RWPE2 (cell line): ENCODE measurements at regions not wholly inside any gene's neighbourhood (a gene's known extent, or its start where the extent isn't known, plus 50 kb on each side); places are given as distances from the start of the nearest gene placed in this dataset.
"Not testable (repeated sequence)": the region's sequence is repeated elsewhere in the genome, so short reads cannot be mapped to it uniquely, and the experiment has no call there.

Experiments
- ATAC-seq: fragments of 200-7000 bp; cut with Tn5 transposase; 3 replicates; pipeline ENCODE4 v1.9.1; 2021; ENCODE audit warnings: low read depth
- DNase-seq: peaks from one replicate; pipeline ENCODE4 v3.0.0-alpha.2; 2020; ENCODE audit warnings: low spot score
- H3K27ac ChIP-seq: fragments of 450-650 bp; 2 replicates; pipeline ENCODE4 v1.5.1; 2017; ENCODE audit warnings: mild to moderate bottlenecking; ENCODE audit not compliant: poor library complexity, severe bottlenecking
- H3K27me3 ChIP-seq: fragments of 250-450 bp; sonication (Bioruptor Pico); 2 replicates; pipeline ENCODE4 v1.5.1; 2021; ENCODE audit warnings: mild to moderate bottlenecking, moderate library complexity; ENCODE audit not compliant: insufficient read depth, poor library complexity, severe bottlenecking
- H3K36me3 ChIP-seq: fragments of 250-450 bp; sonication (Bioruptor Pico); 2 replicates; pipeline ENCODE4 v1.5.1; 2020; ENCODE audit warnings: low read depth, mild to moderate bottlenecking, moderate library complexity
- H3K4me1 ChIP-seq: fragments of 250-450 bp; sonication (Bioruptor Pico); 2 replicates; pipeline ENCODE4 v1.5.1; 2021; ENCODE audit warnings: mild to moderate bottlenecking, moderate library complexity; ENCODE audit not compliant: insufficient read depth, poor library complexity, severe bottlenecking
- H3K4me3 ChIP-seq: fragments of 250-450 bp; sonication (Bioruptor Pico); 2 replicates; pipeline ENCODE4 v1.5.1; 2021; ENCODE audit warnings: mild to moderate bottlenecking, moderate library complexity; ENCODE audit not compliant: severe bottlenecking
- H3K9me3 ChIP-seq: fragments of 250-450 bp; sonication (Bioruptor Pico); 2 replicates; pipeline ENCODE4 v1.5.1; 2021; ENCODE audit warnings: mild to moderate bottlenecking, moderate library complexity; ENCODE audit not compliant: severe bottlenecking
- TF ChIP-seq, protein P1 (sequence below): fragments of 450-650 bp; IDR thresholded peaks from one replicate; pipeline ENCODE4 v1.5.1; 2017; ENCODE audit warnings: mild to moderate bottlenecking, moderate library complexity; ENCODE audit not compliant: poor library complexity, severe bottlenecking

DNA sequence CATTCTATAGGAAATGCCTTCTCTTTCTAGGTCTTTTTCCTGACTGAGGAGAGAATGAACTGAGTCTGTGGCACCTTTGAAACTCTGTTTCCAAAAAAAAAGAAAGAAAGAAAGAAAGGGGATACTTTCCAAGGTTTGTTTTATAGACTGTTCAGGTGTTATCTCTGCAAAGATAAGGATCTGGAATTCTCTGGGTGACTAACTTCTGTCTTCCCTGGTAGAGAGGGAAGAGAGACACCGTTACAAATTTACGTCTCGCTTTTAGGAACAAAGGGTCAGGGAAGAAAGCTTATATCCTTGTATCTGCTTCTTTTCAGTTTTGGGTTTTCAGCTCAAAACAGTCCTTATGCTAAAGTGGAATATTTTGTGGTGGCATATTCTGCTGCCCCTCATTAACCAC, 314.1 kb downstream of the RAPGEF2 start:
- Histone ChIP-seq H3K4me1 (peaks cover 16% of the 10 kb centered on the region), H3K27me3 (no peaks in the 10 kb centered on the region), H3K4me3 (no peak overlapping the region), H3K9me3 (peaks cover 3% of the 10 kb centered on the region), H3K36me3 (no peaks in the 10 kb centered on the region), H3K27ac (peak overlapping the region; percentile 54)
- ATAC-seq: peak; percentile 44; the same call in 1 of the 3 replicates
- TF ChIP-seq, protein P1, sequence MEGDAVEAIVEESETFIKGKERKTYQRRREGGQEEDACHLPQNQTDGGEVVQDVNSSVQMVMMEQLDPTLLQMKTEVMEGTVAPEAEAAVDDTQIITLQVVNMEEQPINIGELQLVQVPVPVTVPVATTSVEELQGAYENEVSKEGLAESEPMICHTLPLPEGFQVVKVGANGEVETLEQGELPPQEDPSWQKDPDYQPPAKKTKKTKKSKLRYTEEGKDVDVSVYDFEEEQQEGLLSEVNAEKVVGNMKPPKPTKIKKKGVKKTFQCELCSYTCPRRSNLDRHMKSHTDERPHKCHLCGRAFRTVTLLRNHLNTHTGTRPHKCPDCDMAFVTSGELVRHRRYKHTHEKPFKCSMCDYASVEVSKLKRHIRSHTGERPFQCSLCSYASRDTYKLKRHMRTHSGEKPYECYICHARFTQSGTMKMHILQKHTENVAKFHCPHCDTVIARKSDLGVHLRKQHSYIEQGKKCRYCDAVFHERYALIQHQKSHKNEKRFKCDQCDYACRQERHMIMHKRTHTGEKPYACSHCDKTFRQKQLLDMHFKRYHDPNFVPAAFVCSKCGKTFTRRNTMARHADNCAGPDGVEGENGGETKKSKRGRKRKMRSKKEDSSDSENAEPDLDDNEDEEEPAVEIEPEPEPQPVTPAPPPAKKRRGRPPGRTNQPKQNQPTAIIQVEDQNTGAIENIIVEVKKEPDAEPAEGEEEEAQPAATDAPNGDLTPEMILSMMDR: no peak
- no peak for DNase-seq

DNA sequence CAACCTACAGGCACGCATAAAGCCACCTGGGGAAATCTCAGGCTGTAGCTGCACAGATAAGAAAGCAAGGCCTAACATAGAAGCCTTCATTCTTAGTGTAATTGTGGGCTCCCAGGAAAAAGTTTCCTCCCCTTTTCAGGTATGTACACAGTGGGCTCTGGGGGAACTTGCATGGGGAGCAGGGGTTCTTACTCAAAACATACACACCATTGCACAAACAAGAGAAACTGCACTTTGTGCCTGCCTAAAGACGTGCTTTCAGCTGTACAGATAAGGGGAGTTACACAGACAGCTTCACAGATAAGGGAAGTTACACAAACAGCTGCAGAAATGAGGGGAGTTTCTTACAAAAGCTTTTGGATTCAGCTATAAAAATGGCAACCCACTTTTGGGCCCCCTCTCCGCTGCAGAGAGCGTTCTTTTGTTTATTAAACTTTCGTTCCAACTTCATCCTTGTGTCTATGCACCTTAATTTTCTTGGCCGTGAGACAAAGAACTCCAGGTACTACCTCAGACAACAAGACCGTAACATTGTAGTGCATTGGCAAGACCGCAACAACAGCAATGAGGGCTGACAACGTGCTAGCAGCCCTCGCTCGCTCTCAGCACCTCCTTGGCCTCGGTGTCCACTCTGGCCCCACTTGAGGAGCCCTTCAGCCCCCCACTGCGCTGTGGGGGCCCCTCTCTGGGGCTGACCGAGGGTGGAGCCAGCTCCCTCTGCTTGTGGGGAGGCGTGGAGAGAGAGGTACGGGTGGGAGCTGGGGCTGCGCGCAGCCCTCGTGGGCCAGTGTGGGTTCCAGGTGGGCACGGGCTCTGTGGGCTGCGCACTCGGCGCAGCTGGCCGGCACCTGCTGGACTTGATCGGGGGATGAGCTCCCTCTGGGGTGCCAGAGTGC, 317.5 kb downstream of the RAPGEF2 start:
- Histone ChIP-seq H3K27ac (no peak overlapping the region), H3K9me3 (peaks cover 3% of the 10 kb centered on the region), H3K4me3 (no peak overlapping the region), H3K27me3 (no peaks in the 10 kb centered on the region), H3K4me1 (peaks cover 16% of the 10 kb centered on the region), H3K36me3 (no peaks in the 10 kb centered on the region)
- DNase-seq (no peak), ATAC-seq (no peak)
- TF ChIP-seq, protein P1: no peak

DNA sequence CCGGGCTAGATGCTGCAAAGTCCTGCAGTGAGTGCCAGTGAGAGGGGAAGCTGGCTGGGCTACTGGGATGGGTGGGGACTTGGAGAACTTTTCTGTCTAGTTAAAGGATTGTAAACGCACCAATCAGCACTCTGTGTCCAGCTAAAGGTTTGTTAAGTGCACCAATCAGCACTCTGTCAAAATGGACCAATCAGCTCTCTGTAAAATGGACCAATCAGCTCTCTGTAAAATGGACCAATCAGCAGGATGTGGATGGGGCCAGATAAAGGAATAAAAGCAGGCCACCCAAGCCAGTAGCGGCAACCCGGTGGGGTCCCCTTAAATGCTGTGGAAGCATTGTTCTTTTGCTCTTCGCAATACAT, 318.2 kb downstream of the RAPGEF2 start:
- not testable (repeated sequence) for H3K27ac ChIP-seq, ATAC-seq, H3K36me3 ChIP-seq, H3K4me3 ChIP-seq, H3K9me3 ChIP-seq, DNase-seq, H3K27me3 ChIP-seq
- peaks cover 16% of the 10 kb centered on the region for H3K4me1 ChIP-seq

DNA sequence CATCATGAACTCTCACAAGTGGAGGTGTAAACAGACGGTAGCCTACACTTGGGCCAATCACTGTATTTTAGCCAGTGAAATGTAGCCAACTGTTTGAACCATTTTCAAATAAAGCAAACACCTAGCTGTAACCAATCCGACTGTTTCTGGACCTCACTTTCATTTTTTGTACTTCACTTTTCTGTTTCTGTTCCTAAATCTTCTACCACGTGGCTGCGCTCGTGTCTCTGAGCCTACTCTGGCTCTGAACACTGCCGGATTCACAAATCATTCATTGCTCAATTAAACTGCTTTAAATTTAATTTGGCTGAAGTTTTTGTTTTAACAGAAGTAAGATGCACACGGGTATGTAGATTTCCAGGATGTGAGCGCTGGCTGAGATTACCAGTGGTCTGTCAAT, 319.1 kb downstream of the RAPGEF2 start:
- Histone ChIP-seq H3K4me3 (no peak overlapping the region), H3K4me1 (peaks cover 10% of the 10 kb centered on the region)
- no peak for DNase-seq

DNA sequence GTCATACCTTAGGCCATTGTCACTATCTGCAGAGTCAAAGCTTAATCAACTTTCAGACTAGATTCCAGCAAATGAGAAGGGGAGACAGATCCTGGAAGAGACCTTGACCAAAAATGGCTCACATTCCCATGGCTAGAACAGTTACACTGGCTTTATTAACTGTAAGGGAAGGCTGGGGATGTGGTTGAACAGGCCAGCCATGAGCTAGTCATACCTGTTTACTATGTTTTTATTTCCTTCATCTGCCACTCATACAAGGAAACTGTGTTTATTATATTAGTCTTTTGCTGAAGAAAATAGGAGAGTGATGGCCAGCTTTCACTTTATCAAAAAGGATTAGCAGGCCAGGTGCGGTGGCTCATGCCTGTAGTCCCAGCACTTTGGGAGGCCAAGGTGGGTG, 319.7 kb downstream of the RAPGEF2 start:
- no peaks in the 10 kb centered on the region for H3K27me3 ChIP-seq
- no peak overlapping the region for H3K27ac ChIP-seq
- no peak for DNase-seq
- H3K4me3 ChIP-seq: no peak overlapping the region
- TF ChIP-seq, protein P1: no peak
- peaks cover 3% of the 10 kb centered on the region for H3K9me3 ChIP-seq
- ATAC-seq: no peak
- H3K4me1 ChIP-seq: peaks cover 4% of the 10 kb centered on the region
- no peaks in the 10 kb centered on the region for H3K36me3 ChIP-seq

More for the DNA sequence above, 319.1 kb downstream of the RAPGEF2 start:
- Histone ChIP-seq H3K27ac (no peak overlapping the region), H3K27me3 (no peaks in the 10 kb centered on the region), H3K36me3 (no peaks in the 10 kb centered on the region), H3K9me3 (peaks cover 3% of the 10 kb centered on the region)
- TF ChIP-seq, protein P1: no peak
- no peak for ATAC-seq
